Astrocyte (in vitro differentiated cells and primary cell): ENCODE measurements at regions not wholly inside any gene's neighbourhood (a gene's known extent, or its start where the extent isn't known, plus 50 kb on each side); places are given as distances from the start of the nearest gene placed in this dataset.

Experiments used
- CTCF ChIP-seq: IDR thresholded peaks from 2 replicates; pipeline ENCODE4 v1.5.1; 2011; ENCODE audit warnings: low read depth, mild to moderate bottlenecking, inconsistent platforms, low read length, moderate library complexity; ENCODE audit not compliant: insufficient read depth
- EZH2 ChIP-seq: IDR thresholded peaks from 2 replicates; pipeline ENCODE4 v1.6.1; 2012; ENCODE audit warnings: mild to moderate bottlenecking, low read length, inconsistent platforms; ENCODE audit not compliant: insufficient read depth

GRCh38 chr2:234165421-234165820 is 114.9 kb downstream of the SPP2 start:
- TF ChIP-seq CTCF (no peak), EZH2 (no peak)
